ENCODE measurements at regions not wholly inside any gene's neighbourhood (a gene's known extent, or its start where the extent isn't known, plus 50 kb on each side); places are given as distances from the start of the nearest gene placed in this dataset.

- no peak for TF ChIP-seq ZNF791 (tag by site-specific recombination; IDR thresholded peaks at IDR 0.05)
- TF ChIP-seq, protein P1, sequence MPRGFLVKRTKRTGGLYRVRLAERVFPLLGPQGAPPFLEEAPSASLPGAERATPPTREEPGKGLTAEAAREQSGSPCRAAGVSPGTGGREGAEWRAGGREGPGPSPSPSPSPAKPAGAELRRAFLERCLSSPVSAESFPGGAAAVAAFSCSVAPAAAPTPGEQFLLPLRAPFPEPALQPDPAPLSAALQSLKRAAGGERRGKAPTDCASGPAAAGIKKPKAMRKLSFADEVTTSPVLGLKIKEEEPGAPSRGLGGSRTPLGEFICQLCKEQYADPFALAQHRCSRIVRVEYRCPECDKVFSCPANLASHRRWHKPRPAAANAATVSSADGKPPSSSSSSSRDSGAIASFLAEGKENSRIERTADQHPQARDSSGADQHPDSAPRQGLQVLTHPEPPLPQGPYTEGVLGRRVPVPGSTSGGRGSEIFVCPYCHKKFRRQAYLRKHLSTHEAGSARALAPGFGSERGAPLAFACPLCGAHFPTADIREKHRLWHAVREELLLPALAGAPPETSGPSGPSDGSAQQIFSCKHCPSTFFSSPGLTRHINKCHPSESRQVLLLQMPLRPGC (tag by site-specific recombination; IDR thresholded peaks at IDR 0.05) = no peak
- no peak for TF ChIP-seq HOXA7 (CRISPR knock-in tag; IDR thresholded peaks at IDR 0.05; ENCODE audit: borderline replicate concordance)
Measured at GRCh38 chr2:239776436-239777005, 248.6 kb downstream of the NDUFA10 start (continued).

DNA sequence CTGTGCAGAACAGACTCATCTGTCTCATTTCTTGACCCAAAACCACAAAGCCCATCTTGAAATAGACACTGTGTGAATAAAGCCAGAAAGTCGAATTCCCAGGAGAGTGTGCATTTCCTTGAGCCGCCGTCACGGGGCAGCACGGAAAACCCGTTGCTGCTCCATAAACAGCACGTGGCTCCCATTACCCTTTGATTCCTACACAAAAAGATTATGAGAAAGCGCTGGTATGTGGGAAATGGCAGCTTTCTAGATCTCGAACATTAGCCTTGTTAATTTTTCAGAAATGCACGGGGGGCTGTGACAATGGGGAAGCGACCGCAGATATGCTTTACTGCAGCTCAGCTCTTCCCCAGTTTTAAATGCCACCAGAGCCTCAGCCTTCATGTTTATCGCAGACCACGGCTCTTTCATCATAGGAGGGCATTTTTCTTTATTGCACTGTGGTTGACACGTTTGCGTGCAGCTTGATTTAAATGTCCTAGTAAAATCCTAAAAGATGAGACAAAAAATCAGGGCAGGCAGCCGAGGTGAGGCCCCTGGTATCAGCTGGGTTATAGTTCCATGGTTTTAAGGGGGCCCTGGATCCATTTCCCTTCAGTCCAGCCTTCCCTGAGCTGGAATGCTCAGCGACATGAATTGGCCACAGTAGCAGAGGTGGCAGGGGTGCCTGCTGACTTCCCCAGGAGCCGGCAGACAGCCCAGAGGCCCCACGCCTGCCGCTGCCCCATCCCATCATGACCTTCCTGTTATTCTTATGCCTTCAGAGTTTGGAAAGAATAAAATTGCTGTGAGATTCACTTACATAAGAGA is 249.3 kb downstream of the NDUFA10 start:
- ChIA-PET CTCF (no interaction called here), POLR2A (no interaction called here)
- Histone ChIP-seq H3K4me1 (ENCODE audit: control insufficient read depth, insufficient read depth, low read length) (no peaks in the 10 kb centered on the region), H3K9me3 (ENCODE audit: control insufficient read depth, insufficient read depth, low read depth, low read length) (no peaks in the 10 kb centered on the region), H3K36me3 (ENCODE audit: control insufficient read depth in 2 of 2, insufficient read depth in 1 of 2, low read length in 2 of 2) (no peaks in the 10 kb centered on the region), H3K4me3 (ENCODE audit: low read depth, low read length) (no peak overlapping the region), H3K27ac (ENCODE audit: extremely low read depth, low read depth, low read length) (no peak overlapping the region)
- TF ChIP-seq, protein P1 (tag by site-specific recombination; IDR thresholded peaks at IDR 0.05) = no peak
- TF ChIP-seq ZSCAN4 (tag by site-specific recombination; IDR thresholded peaks at IDR 0.05) (no peak), ZNF394 (tag by site-specific recombination; IDR thresholded peaks at IDR 0.05; ENCODE audit: borderline replicate concordance) (no peak), ZNF521 (tag by site-specific recombination; IDR thresholded peaks at IDR 0.05) (no peak), ZNF776 (tag by site-specific recombination; IDR thresholded peaks at IDR 0.05; ENCODE audit: borderline replicate concordance) (no peak), YY2 (tag by site-specific recombination; IDR thresholded peaks at IDR 0.05) (no peak), ZNF670 (tag by site-specific recombination; IDR thresholded peaks at IDR 0.05; ENCODE audit: low read depth) (no peak), ZNF416 (tag by site-specific recombination; IDR thresholded peaks at IDR 0.05) (no peak), ZNF544 (tag by site-specific recombination; IDR thresholded peaks at IDR 0.05) (no peak), ZNF266 (tag by site-specific recombination; IDR thresholded peaks at IDR 0.05; ENCODE audit: low read depth) (no peak), ZNF112 (tag by site-specific recombination; IDR thresholded peaks at IDR 0.05) (no peak), ATF2 (tag by site-specific recombination; IDR thresholded peaks at IDR 0.05; ENCODE audit: low read depth) (no peak), ZNF148 (tag by site-specific recombination; IDR thresholded peaks at IDR 0.05; ENCODE audit: borderline replicate concordance) (no peak), ZNF426 (tag by site-specific recombination; IDR thresholded peaks at IDR 0.05) (no peak), ZNF10 (tag by site-specific recombination; IDR thresholded peaks at IDR 0.05) (no peak)

Data from HEK293 (cell line).